Kidney epithelial cell (primary cell): ENCODE measurements at regions not wholly inside any gene's neighbourhood (a gene's known extent, or its start where the extent isn't known, plus 50 kb on each side); places are given as distances from the start of the nearest gene placed in this dataset.

Source experiments
- DNase-seq: peaks from one replicate; pipeline ENCODE4 v3.0.0-alpha.2; 2010; ENCODE audit warnings: low read depth
- H3K27me3 ChIP-seq: 2 replicates; pipeline ENCODE4 v1.6.0; 2011; ENCODE audit warnings: low read length; ENCODE audit not compliant: control insufficient read depth, insufficient read depth
- H3K36me3 ChIP-seq: 2 replicates; pipeline ENCODE4 v1.5.1; 2011; ENCODE audit warnings: low read length; ENCODE audit not compliant: control insufficient read depth, insufficient read depth
- H3K4me3 ChIP-seq: 2 replicates; pipeline ENCODE4 v1.5.1; 2011; ENCODE audit warnings: low read depth, mild to moderate bottlenecking, control low read depth, low read length
- CTCF ChIP-seq: IDR thresholded peaks from 2 replicates; pipeline ENCODE4 v1.5.1; 2011; ENCODE audit warnings: mild to moderate bottlenecking, moderate library complexity, low read length, control low read depth, inconsistent platforms; ENCODE audit not compliant: insufficient read depth, poor library complexity, severe bottlenecking

- Histone ChIP-seq H3K27me3 (no peaks in the 10 kb centered on the region), H3K36me3 (no peaks in the 10 kb centered on the region), H3K4me3 (no peak overlapping the region)
- no peak for TF ChIP-seq CTCF
- no peak for DNase-seq
These were observed 163.7 kb upstream of the PPP1R2C start for GRCh38 chrX:42941671-42942070.

- no peak for DNase-seq
These were observed 165.3 kb upstream of the PPP1R2C start for GRCh38 chrX:42943051-42943974.

GRCh38 chrX:42944381-42944998 is 166.5 kb upstream of the PPP1R2C start:
- Histone ChIP-seq H3K4me3 (no peak overlapping the region), H3K27me3 (no peaks in the 10 kb centered on the region), H3K36me3 (no peaks in the 10 kb centered on the region)
- no peak for TF ChIP-seq CTCF
- no peak for DNase-seq

More at GRCh38 chrX:42943051-42943974, 165.3 kb upstream of the PPP1R2C start:
- Histone ChIP-seq H3K36me3 (no peaks in the 10 kb centered on the region), H3K27me3 (no peaks in the 10 kb centered on the region), H3K4me3 (no peak overlapping the region)
- no peak for TF ChIP-seq CTCF

- Histone ChIP-seq H3K4me3 (no peak overlapping the region), H3K36me3 (no peaks in the 10 kb centered on the region), H3K27me3 (no peaks in the 10 kb centered on the region)
- no peak for DNase-seq
- TF ChIP-seq CTCF: no peak
These were observed 168.7 kb upstream of the PPP1R2C start for GRCh38 chrX:42946544-42947194.

- no peak for DNase-seq
- Histone ChIP-seq H3K27me3 (no peaks in the 10 kb centered on the region), H3K4me3 (no peak overlapping the region), H3K36me3 (no peaks in the 10 kb centered on the region)
- TF ChIP-seq CTCF: no peak
These were observed 171.0 kb upstream of the PPP1R2C start for GRCh38 chrX:42948723-42949657.
